ENCODE measurements at regions not wholly inside any gene's neighbourhood (a gene's known extent, or its start where the extent isn't known, plus 50 kb on each side); places are given as distances from the start of the nearest gene placed in this dataset.

DNA sequence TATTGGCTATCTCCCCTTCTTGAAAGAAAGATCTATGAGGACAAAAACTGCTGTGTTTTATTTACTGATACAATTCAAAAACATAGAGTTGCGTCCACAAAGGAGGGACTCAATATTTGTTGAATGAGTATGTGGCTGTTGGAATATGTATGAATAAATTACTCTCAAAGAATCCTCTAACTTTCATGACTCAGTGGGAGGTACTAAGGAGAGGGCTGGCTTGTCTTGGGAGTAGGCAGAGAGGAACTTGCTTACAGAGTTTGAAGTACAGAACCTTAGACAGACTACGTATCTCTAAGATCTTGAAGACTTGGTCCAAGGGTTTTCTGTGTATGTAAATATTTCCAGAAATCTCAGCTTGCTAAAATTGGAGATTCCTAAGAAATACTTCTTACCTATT lies 504.0 kb upstream of the PTCHD4 start:
- intact Hi-C loops (cut with DNase I) = no loop called here
- TF ChIP-seq, protein P1, sequence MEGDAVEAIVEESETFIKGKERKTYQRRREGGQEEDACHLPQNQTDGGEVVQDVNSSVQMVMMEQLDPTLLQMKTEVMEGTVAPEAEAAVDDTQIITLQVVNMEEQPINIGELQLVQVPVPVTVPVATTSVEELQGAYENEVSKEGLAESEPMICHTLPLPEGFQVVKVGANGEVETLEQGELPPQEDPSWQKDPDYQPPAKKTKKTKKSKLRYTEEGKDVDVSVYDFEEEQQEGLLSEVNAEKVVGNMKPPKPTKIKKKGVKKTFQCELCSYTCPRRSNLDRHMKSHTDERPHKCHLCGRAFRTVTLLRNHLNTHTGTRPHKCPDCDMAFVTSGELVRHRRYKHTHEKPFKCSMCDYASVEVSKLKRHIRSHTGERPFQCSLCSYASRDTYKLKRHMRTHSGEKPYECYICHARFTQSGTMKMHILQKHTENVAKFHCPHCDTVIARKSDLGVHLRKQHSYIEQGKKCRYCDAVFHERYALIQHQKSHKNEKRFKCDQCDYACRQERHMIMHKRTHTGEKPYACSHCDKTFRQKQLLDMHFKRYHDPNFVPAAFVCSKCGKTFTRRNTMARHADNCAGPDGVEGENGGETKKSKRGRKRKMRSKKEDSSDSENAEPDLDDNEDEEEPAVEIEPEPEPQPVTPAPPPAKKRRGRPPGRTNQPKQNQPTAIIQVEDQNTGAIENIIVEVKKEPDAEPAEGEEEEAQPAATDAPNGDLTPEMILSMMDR (IDR thresholded peaks at IDR 0.05) = no peak
- TF ChIP-seq POLR2AphosphoS5 (IDR thresholded peaks at IDR 0.05) (no peak), POLR2A (IDR thresholded peaks at IDR 0.05) (no peak)
- WGBS = 86% methylated on average over 2 of the region's 2 CpGs

DNA sequence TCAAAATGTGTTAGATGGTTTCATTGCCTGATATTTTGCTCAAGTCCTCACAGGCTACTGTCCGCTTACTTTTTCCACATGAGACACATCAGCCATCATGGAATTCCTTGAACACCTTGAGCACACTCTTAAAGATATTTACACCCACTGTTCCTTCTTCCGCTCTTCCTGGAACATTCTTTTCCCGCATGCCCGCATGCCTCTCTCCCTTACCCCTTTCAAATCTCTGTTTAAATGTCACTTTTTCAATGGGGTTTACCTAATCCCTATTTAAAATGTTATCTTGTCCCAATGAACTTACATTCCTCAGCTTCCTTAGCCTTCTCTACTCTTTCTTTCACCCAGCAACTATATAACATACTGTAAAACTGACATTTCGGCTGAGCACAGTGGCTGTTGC lies 503.3 kb upstream of the PTCHD4 start:
- TF ChIP-seq POLR2AphosphoS5 (IDR thresholded peaks at IDR 0.05) = no peak
- TF ChIP-seq POLR2A (IDR thresholded peaks at IDR 0.05) = no peak
- TF ChIP-seq, protein P1 (IDR thresholded peaks at IDR 0.05) = no peak
- 86% methylated on average over 5 of the region's 5 CpGs for WGBS
- Histone ChIP-seq H3K9me3 (no peaks in the 10 kb centered on the region), H3K27ac (no peak overlapping the region), H3K4me1 (replicated peaks) (no peaks in the 10 kb centered on the region), H3K27me3 (replicated peaks; ENCODE audit: insufficient read depth) (no peaks in the 10 kb centered on the region), H3K4me3 (no peak overlapping the region), H3K36me3 (no peaks in the 10 kb centered on the region)
- intact Hi-C loops (cut with DNase I) = no loop called here
- DNase-seq (ENCODE audit: low spot score) = no peak

More for the DNA sequence above, 504.0 kb upstream of the PTCHD4 start:
- H3K4me3 ChIP-seq = no peak overlapping the region
- H3K9me3 ChIP-seq = no peaks in the 10 kb centered on the region
- no peaks in the 10 kb centered on the region for H3K36me3 ChIP-seq
- DNase-seq (ENCODE audit: low spot score) = no peak
- no peaks in the 10 kb centered on the region for H3K27me3 ChIP-seq (replicated peaks; ENCODE audit: insufficient read depth)
- no peaks in the 10 kb centered on the region for H3K4me1 ChIP-seq (replicated peaks)
- H3K27ac ChIP-seq = no peak overlapping the region

DNA sequence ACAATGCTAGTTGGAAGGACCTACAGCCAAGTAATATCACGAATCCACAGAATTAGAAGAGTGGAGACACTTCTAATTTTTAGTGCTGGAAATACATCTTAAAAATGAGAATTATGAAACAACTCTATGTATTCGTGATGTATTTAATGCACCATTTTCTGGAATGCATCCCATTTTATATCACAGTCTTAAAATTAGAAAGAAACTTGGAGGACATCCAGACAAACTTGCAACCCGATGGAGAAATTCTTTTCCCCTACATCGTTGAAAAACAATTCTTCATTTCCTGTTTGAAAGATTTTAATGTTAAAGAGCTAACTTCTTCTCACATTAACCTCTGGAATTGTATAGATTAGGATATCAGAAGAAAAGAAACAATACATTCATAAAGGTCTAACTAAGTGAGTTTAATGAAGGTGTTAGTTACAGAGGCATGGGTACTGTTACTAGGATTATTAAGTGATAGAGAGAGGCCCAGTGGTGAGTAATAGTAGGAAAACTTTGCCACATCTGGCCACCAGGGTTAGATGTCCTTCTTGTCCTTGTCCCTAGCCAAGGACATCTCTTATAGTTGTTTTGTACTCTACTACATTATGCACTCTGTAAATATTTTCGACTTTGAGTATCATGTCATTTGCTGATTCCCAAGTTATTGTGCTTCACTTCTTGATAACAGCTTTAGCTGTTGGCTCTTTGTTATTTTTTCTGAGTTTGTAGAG lies 502.4 kb upstream of the PTCHD4 start:
- Histone ChIP-seq H3K27me3 (replicated peaks; ENCODE audit: insufficient read depth) (no peaks in the 10 kb centered on the region), H3K27ac (no peak overlapping the region), H3K9me3 (no peaks in the 10 kb centered on the region), H3K4me3 (no peak overlapping the region), H3K36me3 (no peaks in the 10 kb centered on the region), H3K4me1 (replicated peaks) (no peaks in the 10 kb centered on the region)
- intact Hi-C loops (cut with DNase I) = no loop called here
- TF ChIP-seq POLR2AphosphoS5 (IDR thresholded peaks at IDR 0.05) (no peak), POLR2A (IDR thresholded peaks at IDR 0.05) (no peak)
- TF ChIP-seq, protein P1 (IDR thresholded peaks at IDR 0.05) = no peak
- WGBS = 64% methylated on average over 5 of the region's 5 CpGs
- no peak for DNase-seq (ENCODE audit: low spot score)

- no peak for DNase-seq (ENCODE audit: low spot score)
- TF ChIP-seq POLR2AphosphoS5 (IDR thresholded peaks at IDR 0.05) (no peak), POLR2A (IDR thresholded peaks at IDR 0.05) (no peak)
- TF ChIP-seq, protein P1 (IDR thresholded peaks at IDR 0.05) = no peak
- no peak overlapping the region for H3K4me3 ChIP-seq
- 25% methylated on average over 3 of the region's 3 CpGs for WGBS
- no peaks in the 10 kb centered on the region for H3K9me3 ChIP-seq
- H3K27me3 ChIP-seq (replicated peaks; ENCODE audit: insufficient read depth) = no peaks in the 10 kb centered on the region
- H3K36me3 ChIP-seq = no peaks in the 10 kb centered on the region
- H3K4me1 ChIP-seq (replicated peaks) = no peaks in the 10 kb centered on the region
- intact Hi-C loops (cut with DNase I) = no loop called here
- no peak overlapping the region for H3K27ac ChIP-seq
These were observed 500.3 kb upstream of the PTCHD4 start for GRCh38 chr6:48611332-48611731.

GRCh38 chr6:48610846-48611245 lies 499.8 kb upstream of the PTCHD4 start:
- H3K4me3 ChIP-seq = no peak overlapping the region
- DNase-seq (ENCODE audit: low spot score) = no peak
- H3K4me1 ChIP-seq (replicated peaks) = no peaks in the 10 kb centered on the region
- WGBS = 20% methylated on average over 1 of the region's 1 CpG
- H3K36me3 ChIP-seq = no peaks in the 10 kb centered on the region
- H3K27ac ChIP-seq = no peak overlapping the region
- no peaks in the 10 kb centered on the region for H3K9me3 ChIP-seq
- no peaks in the 10 kb centered on the region for H3K27me3 ChIP-seq (replicated peaks; ENCODE audit: insufficient read depth)
- TF ChIP-seq POLR2A (IDR thresholded peaks at IDR 0.05) = no peak
- TF ChIP-seq, protein P1 (IDR thresholded peaks at IDR 0.05) = no peak
- TF ChIP-seq POLR2AphosphoS5 (IDR thresholded peaks at IDR 0.05) = no peak
- intact Hi-C loops (cut with DNase I) = no loop called here

Data from prostate gland (tissue), 2 donors.